Esophagus squamous epithelium (tissue), 4 donors: ENCODE measurements at regions not wholly inside any gene's neighbourhood (a gene's known extent, or its start where the extent isn't known, plus 50 kb on each side); places are given as distances from the start of the nearest gene placed in this dataset.

ENCODE experiments used
- POLR2A ChIP-seq, 4 donors: fragments of 450-650 bp; IDR thresholded peaks; one replicate each; pipeline ENCODE4 v1.6.1; 2017; ENCODE audit warnings: antibody characterized with exemption in 4 of 4, mild to moderate bottlenecking in 4 of 4, moderate library complexity in 3 of 4
- TF ChIP-seq, protein P1 (sequence below), 6 experiments: fragments of 450-650 bp in 4 of 6; fragments of 200-600 bp in 2 of 6; sonication (generic) in 2 of 6; IDR thresholded peaks; one replicate each; pipeline ENCODE4 v1.5.1; 2016 to 2019; ENCODE audit warnings: antibody characterized with exemption in 6 of 6, mild to moderate bottlenecking in 4 of 6, moderate library complexity in 4 of 6

DNA sequence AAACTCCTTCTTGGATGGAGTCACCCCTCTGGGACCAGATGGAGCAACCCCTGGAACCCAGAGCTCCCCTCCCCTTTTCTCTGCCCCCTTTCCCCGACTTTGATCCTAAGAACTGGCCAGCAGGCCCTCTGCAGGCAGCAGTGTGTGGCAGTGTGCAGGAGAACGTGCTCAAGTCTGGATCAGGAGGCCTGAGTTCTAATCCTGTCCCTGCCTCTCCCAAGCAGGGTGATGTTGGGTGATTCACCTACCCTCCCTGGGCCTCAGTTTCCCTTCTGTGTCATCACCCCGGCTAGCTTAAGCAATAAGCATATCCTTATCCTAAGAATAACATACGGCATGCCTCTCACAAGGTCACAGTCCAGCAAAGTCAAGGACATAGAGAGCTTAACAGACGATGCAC, 67.6 kb downstream of the C9orf50 start:
- TF ChIP-seq, protein P1, sequence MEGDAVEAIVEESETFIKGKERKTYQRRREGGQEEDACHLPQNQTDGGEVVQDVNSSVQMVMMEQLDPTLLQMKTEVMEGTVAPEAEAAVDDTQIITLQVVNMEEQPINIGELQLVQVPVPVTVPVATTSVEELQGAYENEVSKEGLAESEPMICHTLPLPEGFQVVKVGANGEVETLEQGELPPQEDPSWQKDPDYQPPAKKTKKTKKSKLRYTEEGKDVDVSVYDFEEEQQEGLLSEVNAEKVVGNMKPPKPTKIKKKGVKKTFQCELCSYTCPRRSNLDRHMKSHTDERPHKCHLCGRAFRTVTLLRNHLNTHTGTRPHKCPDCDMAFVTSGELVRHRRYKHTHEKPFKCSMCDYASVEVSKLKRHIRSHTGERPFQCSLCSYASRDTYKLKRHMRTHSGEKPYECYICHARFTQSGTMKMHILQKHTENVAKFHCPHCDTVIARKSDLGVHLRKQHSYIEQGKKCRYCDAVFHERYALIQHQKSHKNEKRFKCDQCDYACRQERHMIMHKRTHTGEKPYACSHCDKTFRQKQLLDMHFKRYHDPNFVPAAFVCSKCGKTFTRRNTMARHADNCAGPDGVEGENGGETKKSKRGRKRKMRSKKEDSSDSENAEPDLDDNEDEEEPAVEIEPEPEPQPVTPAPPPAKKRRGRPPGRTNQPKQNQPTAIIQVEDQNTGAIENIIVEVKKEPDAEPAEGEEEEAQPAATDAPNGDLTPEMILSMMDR (IDR thresholded peaks at IDR 0.05) = no peak
- TF ChIP-seq POLR2A (IDR thresholded peaks at IDR 0.05) = no peak
